NCI-H146 treated with DMSO at 0.1 percent for 48 hours (cell line): ENCODE measurements at regions not wholly inside any gene's neighbourhood (a gene's known extent, or its start where the extent isn't known, plus 50 kb on each side); places are given as distances from the start of the nearest gene placed in this dataset.
"Not testable (repeated sequence)": the region's sequence is repeated elsewhere in the genome, so short reads cannot be mapped to it uniquely, and the experiment has no call there.

Experiments
- DNase-seq: peaks from one replicate; lab custom pipeline; 2025; ENCODE audit not compliant: unreplicated experiment; lab: John Stamatoyannopoulos, UW

- no peak for DNase-seq
These were observed 155.1 kb downstream of the C16orf95 start for GRCh38 chr16:87161822-87162676.

DNA sequence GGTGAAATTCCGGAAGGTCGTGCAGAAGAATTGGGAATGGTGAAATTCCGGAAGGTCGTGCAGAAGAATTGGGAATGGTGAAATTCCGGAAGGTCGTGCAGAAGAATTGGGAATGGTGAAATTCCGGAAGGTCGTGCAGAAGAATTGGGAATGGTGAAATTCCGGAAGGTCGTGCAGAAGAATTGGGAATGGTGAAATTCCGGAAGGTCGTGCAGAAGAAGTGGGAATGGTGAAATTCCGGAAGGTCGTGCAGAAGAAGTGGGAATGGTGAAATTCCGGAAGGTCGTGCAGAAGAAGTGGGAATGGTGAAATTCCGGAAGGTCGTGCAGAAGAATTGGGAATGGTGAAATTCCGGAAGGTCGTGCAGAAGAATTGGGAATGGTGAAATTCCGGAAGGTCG lies 154.4 kb downstream of the C16orf95 start:
- not testable (repeated sequence) for DNase-seq

DNA sequence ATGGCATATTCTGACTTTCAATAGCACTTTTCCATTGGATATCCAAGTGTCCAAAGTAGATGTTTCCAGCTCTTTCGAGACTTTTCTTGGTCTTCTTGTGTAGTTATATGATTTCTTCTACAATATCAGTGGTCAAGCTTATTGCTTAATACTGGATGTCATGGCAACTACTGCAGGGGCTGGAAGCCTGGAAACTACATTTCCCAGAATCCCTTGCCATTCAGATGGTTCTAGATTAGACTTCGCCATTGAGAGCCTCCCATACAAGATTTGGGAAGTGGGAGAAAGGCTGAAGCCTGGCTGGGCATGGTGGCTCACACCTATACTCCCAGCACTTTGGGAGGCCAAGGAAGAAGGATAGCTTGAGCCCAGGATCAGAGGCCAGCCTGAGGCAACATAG lies 153.6 kb downstream of the C16orf95 start:
- no peak for DNase-seq

GRCh38 chr16:87165151-87165550 lies 152.0 kb downstream of the C16orf95 start:
- no peak for DNase-seq

DNA sequence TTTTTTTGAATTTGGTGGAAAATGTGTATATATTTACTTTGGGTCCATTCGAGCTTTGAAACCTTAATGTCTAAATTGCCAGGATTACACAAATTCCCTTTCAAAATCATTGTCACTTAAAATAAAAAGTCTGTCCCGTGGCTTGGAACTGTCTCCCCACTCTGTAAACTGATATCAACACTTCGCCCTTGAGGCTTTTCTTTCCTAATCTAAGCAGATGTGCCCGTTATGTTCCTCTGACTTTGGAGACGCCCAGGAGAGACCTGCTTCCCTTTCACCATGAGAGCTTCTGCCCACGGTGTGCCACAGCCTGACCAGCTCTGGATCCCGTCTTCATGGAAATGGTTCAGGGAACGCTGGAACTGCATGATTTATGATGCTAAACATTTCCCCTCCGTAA lies 151.3 kb downstream of the C16orf95 start:
- DNase-seq: no peak

DNA sequence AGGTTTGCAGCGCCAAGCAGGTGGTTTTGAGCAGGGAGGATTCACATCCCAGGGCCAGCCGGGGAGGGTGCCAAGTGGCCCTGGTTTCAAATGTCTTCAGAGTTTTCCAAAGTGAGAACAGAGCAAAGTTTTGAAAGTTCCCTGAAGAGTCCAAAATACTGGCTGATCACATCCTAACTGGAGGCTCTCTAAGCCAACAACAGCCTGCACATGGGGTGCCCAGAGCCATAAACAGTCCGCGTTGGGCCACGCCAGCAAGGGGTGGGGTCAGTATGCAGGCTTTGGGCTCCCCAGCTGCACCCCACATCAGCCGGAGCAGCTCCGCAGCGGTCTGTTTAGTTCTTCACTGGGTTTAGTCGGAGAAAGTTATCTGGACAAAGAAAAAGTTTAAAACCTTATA lies 150.9 kb downstream of the C16orf95 start:
- no peak for DNase-seq

- no peak for DNase-seq
These were observed 150.3 kb downstream of the C16orf95 start for GRCh38 chr16:87166934-87167333.

- no peak for DNase-seq
These were observed 147.6 kb downstream of the C16orf95 start for GRCh38 chr16:87169509-87169995.

- no peak for DNase-seq
These were observed 146.9 kb downstream of the C16orf95 start for GRCh38 chr16:87170310-87170709.

GRCh38 chr16:87171723-87172122 lies 145.5 kb downstream of the C16orf95 start:
- no peak for DNase-seq

GRCh38 chr16:87172632-87173031 lies 144.6 kb downstream of the C16orf95 start:
- no peak for DNase-seq

DNA sequence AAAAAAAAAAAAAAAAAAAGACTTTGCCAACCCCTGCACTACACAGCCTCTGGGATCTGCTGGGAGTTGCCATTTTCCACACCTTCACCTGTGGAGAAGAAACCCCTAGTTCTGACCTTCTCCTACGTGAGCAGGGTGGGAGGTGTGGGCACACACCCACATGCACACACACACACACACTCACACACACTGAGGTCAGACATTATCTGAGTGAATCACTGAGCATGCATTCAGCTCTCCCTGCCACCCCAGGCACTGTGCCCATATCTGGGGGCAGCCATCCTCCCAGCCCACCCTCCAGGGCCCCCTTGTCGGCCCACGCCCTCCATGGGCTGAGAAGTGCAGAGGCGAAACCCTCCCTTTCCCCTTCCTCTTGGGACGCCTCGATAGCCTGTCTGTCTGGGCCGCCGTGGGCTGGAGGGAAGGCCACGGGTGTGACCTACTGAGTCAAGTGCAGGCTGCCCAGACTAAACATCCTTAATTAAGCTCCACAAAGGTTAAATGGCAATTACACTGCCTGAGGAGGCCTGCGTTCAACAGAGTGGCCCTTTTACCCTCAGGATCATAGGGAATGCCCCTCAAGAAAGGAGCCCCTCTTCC lies 143.8 kb downstream of the C16orf95 start:
- DNase-seq: no peak

DNA sequence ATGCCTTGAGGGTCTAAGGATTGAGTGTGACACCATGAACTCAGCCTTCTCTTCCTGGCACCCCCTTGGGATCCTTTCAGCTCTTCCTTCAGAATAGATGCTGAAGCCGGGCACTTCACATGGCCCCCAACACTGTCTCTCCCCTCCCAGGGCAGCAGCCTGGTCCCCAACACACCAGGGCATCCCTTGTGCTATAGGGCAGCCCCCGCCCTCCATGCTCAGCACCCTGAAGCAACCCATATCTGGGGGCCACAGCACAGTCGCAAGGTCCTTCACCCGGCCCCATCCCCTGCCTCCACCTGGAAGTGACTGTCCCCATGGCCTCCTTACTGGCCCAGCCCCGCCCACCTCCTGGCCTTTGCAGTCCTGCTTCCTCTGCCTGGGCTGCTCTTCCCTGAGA lies 143.1 kb downstream of the C16orf95 start:
- DNase-seq: no peak

DNA sequence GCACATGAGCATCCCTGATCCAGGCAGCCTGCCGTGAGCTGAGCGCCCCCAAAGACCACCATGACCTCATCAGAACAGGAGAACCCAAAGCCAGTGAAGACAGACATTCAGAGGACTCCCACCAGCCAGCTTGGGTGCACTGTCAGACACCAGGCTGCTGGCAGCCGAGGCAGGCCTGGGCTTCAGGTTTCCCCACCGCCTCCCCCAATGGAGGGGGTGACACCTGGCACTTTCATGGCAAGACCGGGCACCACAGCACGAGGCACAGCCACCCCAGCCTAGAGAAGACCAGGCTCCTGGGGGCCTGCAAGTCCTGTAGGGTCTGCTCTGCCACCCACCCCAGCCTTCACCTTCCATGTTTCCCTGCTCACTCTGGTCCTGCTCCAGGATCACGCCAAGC lies 140.5 kb downstream of the C16orf95 start:
- DNase-seq: no peak

DNA sequence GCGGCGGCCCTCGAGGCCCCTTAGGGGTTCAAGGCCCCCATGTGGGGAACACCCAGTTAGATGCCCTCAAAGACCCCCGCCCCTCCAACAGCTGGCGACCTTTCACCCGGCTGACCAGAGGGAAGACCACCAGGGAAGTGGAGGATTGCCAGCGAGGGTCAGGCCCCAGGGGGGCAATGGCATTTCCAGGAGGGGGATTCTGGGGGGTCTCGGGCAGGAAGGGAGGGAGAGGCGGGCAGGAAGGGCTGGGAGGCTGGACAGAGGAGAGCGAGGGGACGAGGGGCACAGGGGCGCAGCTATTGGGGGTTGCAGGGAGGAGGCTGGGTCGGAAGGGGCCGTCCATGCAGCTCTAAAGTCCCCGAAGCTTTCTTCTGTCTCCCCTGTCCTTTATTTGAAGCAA lies 139.5 kb downstream of the C16orf95 start:
- no peak for DNase-seq

GRCh38 chr16:87178177-87178863 lies 138.9 kb downstream of the C16orf95 start:
- no peak for DNase-seq

DNA sequence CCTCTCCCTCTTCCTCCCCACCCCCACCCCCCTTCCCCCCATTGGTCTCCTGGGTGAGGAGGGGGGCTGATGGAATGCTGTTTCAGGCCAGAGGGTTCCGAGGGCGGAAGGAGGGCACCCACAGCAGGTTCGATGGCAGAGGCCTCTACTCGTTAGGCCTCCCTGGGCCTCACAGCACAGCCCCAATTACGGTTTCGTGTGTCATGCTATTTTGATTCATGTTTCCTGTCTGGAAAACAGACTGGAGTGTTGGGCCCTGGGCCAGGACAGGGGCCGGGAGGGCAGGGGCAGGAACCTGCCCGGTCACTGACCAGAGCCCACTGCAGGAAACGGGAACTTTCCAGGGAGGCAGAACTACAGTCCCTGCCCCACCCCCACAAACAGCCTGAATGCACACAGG lies 138.2 kb downstream of the C16orf95 start:
- no peak for DNase-seq

DNA sequence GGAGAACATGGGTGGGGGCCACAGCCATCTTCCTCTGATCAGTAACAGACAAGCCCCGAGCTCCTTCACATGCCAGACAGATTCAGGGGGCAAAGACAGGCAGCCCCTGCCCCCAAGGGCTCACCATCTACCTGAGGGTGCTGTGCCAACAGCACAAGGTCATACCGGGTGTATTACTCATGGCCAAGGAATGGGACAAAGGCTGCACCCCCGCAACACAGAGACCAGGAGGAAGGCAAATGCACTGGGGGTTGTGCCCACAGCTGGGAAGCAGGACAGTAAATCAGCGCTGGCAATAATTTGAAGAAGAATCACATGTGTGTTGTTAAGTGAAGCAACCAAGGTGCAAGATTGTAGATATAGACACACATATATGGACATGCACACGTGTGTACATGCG lies 137.1 kb downstream of the C16orf95 start:
- DNase-seq: no peak

DNA sequence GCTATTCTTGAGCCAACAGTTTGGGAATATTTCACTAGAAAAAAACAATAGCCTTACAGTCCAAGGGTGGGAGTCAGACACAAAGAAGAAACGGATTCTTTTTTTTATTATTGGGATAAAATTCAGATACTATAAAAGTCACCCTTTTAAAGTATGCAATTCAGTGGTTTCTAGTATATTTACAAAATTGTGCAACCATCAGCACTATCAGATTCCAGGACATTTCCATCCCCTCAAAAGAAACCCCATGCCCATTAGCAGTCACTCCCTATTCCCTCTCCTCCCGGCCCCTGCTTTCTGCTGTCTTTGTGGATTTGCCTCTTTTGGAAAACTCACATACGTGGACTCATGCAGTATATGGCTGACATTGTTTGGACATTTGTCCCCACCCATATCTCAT lies 134.4 kb downstream of the C16orf95 start:
- DNase-seq: no peak

DNA sequence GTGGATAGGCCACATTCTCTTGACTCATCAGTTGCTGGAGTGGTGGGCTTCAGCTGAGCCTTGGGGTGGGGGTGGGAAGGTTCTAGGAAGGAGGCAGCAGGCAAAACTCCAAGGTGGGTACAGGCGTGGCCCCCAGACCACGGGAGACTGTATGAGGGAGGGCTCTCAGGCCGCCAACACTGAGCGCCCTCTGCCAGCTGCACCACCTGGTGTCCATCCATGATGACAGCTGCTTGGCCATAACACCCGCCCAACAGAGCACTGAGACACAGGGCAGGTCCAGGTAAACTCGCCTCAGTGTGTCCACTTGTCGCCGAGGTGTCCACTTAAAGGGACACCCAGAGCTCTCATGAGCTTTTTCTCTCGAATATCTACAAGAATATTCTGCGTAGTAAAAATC lies 133.5 kb downstream of the C16orf95 start:
- no peak for DNase-seq

- no peak for DNase-seq
These were observed 131.9 kb downstream of the C16orf95 start for GRCh38 chr16:87185308-87185707.

DNA sequence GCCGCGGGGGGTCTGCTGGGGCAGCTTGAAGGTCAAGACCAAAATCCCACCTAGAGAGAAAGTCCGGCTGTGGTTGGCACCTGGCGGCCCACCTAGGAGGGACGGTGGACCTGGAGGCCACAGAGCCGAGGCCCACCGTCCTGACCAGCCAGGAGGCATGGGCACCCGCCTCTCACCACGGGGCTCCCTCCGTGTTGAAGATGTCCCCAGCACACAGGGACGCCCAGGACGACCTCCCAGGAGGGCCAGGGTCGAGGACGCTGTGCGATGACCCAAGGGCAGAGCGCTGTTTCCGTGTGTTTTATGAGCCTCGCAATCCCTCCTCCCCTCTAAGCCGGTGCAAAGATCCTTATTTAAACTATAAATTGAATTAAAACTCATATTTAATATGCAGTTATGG lies 131.2 kb downstream of the C16orf95 start:
- DNase-seq: no peak
